ENCODE measurements at regions not wholly inside any gene's neighbourhood (a gene's known extent, or its start where the extent isn't known, plus 50 kb on each side); places are given as distances from the start of the nearest gene placed in this dataset.

- TF ChIP-seq CTCF (IDR thresholded peaks at IDR 0.05; ENCODE audit: control insufficient read depth, extremely low read depth, insufficient read depth) = no peak
- no peak for DNase-seq (ENCODE audit: low read depth)
- H3K4me3 ChIP-seq (ENCODE audit: low read depth, low read length) = no peak overlapping the region
These were observed 1285.5 kb upstream of the GJE1 start for GRCh38 chr6:140847262-140847645.

DNA sequence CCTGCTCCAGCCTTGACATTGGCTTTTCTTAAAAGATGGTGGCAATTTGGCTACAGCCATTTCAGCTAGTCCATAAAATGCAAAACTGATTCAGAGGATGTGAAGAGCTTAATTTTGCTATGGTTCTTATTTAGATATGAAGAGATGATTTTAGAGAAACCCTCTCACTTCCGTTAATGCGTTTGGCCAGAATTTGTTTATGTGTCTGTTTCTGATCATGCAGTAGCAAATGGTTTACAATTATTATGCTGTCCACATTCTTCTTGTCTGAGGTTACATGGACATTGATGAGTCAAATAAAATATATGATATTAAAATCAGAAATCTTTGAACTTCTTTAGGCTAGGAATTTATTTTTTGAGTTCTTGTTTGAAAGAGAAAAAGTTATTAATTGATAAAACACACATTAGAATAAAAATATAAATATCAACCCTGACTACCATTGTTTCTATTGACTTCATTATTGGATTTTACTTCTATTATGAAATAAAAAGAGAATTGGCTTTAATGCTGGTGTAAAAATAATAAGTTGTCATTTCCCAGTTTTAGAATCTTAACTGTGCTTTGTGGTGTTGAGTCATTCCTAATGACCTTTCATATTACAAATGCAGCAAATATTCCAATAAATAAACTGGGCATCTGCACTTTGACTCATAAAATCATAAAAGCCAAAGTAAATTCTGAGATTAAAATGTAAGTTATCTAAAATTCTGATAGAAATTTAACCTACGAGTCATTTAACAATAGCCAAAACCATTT, 1286.0 kb upstream of the GJE1 start:
- H3K4me3 ChIP-seq (ENCODE audit: low read depth, low read length) = no peak overlapping the region
- DNase-seq (ENCODE audit: low read depth) = no peak
- no peak for TF ChIP-seq CTCF (IDR thresholded peaks at IDR 0.05; ENCODE audit: control insufficient read depth, extremely low read depth, insufficient read depth)

- DNase-seq (ENCODE audit: low read depth) = no peak
- H3K4me3 ChIP-seq (ENCODE audit: low read depth, low read length) = no peak overlapping the region
- no peak for TF ChIP-seq CTCF (IDR thresholded peaks at IDR 0.05; ENCODE audit: control insufficient read depth, extremely low read depth, insufficient read depth)
These were observed 1287.0 kb upstream of the GJE1 start for GRCh38 chr6:140845701-140846100.

DNA sequence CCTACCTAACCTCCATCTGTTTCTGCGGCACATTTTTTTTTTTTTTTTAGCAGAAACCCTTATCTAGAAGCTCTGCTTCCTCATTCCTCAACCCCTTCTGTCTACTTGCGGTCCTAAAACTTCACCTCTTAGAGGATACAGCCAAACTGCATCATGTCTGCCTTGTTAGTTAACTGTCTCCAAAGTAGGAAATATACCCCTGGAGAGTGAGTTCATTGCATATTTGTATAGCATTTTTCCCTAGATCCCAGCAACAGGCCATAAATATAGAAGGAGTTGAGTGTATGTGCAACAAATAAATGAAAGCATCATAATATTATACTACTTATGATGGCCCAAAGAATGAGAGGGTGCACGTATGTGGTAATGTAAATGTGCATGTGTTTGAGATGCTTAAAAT, 1288.6 kb upstream of the GJE1 start:
- DNase-seq (ENCODE audit: low read depth) = no peak
- TF ChIP-seq CTCF (IDR thresholded peaks at IDR 0.05; ENCODE audit: control insufficient read depth, extremely low read depth, insufficient read depth) = no peak
- H3K4me3 ChIP-seq (ENCODE audit: low read depth, low read length) = no peak overlapping the region

DNA sequence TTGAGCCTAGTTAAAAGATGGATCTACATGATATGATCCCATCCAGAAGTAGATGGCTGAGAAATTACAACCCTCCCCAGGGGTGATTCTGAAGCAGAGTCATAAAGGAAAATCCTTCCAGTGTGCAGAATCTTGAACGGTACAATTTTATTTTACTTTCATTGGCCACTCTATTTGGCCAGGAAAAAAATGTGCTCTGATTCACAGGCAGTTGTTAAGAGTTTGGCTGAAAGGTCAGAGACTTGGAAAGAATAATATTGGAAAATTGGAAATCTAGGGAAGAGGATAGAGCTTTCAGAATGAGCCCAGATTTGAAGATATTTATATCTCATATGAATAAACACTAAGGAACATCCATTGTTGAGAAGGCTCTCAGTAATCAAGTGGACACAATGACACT, 1299.3 kb upstream of the GJE1 start:
- DNase-seq (ENCODE audit: low read depth) = peak; percentile 55
- H3K4me3 ChIP-seq (ENCODE audit: low read depth, low read length) = no peak overlapping the region
- no peak for TF ChIP-seq CTCF (IDR thresholded peaks at IDR 0.05; ENCODE audit: control insufficient read depth, extremely low read depth, insufficient read depth)

DNA sequence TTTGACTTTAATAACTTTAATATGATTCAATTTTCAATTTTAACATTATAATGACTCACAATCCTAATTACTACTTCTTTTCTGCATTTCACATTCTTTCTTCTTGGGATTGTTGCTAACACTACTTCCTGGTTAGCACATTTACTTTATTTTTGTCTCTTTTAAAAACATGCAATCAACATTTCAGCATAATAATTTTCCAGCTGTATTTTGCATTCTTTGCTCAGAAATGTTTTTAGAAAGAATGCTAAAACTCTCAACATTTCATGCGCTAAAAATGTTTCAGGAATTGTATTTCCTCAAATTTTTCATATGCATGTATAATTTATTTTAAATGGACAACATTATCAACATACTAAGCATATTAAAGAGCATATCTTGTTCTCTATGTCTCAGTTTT, 1302.1 kb upstream of the GJE1 start:
- no peak for DNase-seq (ENCODE audit: low read depth)
- TF ChIP-seq CTCF (IDR thresholded peaks at IDR 0.05; ENCODE audit: control insufficient read depth, extremely low read depth, insufficient read depth) = no peak
- H3K4me3 ChIP-seq (ENCODE audit: low read depth, low read length) = no peak overlapping the region

GRCh38 chr6:140828856-140829255, 1303.9 kb upstream of the GJE1 start:
- no peak for DNase-seq (ENCODE audit: low read depth)
- no peak overlapping the region for H3K4me3 ChIP-seq (ENCODE audit: low read depth, low read length)
- no peak for TF ChIP-seq CTCF (IDR thresholded peaks at IDR 0.05; ENCODE audit: control insufficient read depth, extremely low read depth, insufficient read depth)
